Naive thymus-derived CD8-positive, alpha-beta T cell (primary cell): ENCODE measurements at regions not wholly inside any gene's neighbourhood (a gene's known extent, or its start where the extent isn't known, plus 50 kb on each side); places are given as distances from the start of the nearest gene placed in this dataset.

Experiments
- ATAC-seq, 2 donors: fragments of 150-1000 bp; cut with Tn5 transposase in 1 of 2; sonication (Bioruptor Pico), chemical (Tn5 transposase) in 1 of 2; 1 replicate in 1 of 2; 2 replicates in 1 of 2; pipeline ENCODE4 v1.10.0; 2021; ENCODE audit warnings: mild to moderate bottlenecking in 2 of 2, moderate library complexity in 2 of 2
- POLR2A ChIA-PET: fragments of 350-600 bp; sonication (Branson Sonifier 250); formaldehyde crosslinking; loops from one replicate; lab custom pipeline; 2021; ENCODE audit warnings: antibody characterized with exemption; lab: Charles Lee
- DNase-seq, 10 donors: peaks; one replicate each; pipeline versions ENCODE4 v3.0.0 to v3.0.0-alpha.2; 2020 to 2022
- H3K27ac Mint-ChIP-seq, 10 donors: one replicate each; pipeline ENCODE4 v1.8.0; 2020 to 2022; ENCODE audit warnings: mild to moderate bottlenecking in 10 of 10, mixed read lengths in 10 of 10, moderate library complexity in 4 of 10, inconsistent platforms in 1 of 10
- H3K27me3 Mint-ChIP-seq, 5 donors: one replicate each; pipeline ENCODE4 v1.8.0; 2021 to 2022; ENCODE audit warnings: mixed read lengths in 5 of 5
- H3K36me3 Mint-ChIP-seq, 3 donors: one replicate each; pipeline ENCODE4 v1.8.0; 2020 to 2022; ENCODE audit warnings: mixed read lengths in 3 of 3, mild to moderate bottlenecking in 2 of 3, inconsistent platforms in 1 of 3
- H3K4me1 Mint-ChIP-seq, 4 donors: one replicate each; pipeline ENCODE4 v1.8.0; 2021 to 2022; ENCODE audit warnings: mixed read lengths in 4 of 4
- H3K4me3 Mint-ChIP-seq, 10 donors: one replicate each; pipeline ENCODE4 v1.8.0; 2020 to 2022; ENCODE audit warnings: mild to moderate bottlenecking in 10 of 10, mixed read lengths in 10 of 10, moderate library complexity in 6 of 10, inconsistent platforms in 1 of 10
- H3K9me3 Mint-ChIP-seq, 9 donors: one replicate each; pipeline ENCODE4 v1.8.0; 2020 to 2022; ENCODE audit warnings: mixed read lengths in 9 of 9, mild to moderate bottlenecking in 3 of 9, inconsistent platforms in 1 of 9, moderate library complexity in 1 of 9

- Mint-ChIP-seq H3K9me3 (no peaks in the 10 kb centered on the region), H3K4me1 (peaks cover 15 to 41% (median 27%) of the 10 kb centered on the region in 4 donors), H3K36me3 (no peaks in the 10 kb centered on the region), H3K4me3 (no peak overlapping the region), H3K27me3 (no peaks in the 10 kb centered on the region), H3K27ac (peak overlapping the region in 2 of 10 donors; percentile 18 to 39)
- DNase-seq = no peak
- POLR2A ChIA-PET = no interaction called here
- no peak for ATAC-seq
These were observed 55.6 kb downstream of the ZNF281 start for GRCh38 chr1:200354243-200354642.

- Mint-ChIP-seq H3K36me3 (no peaks in the 10 kb centered on the region), H3K27ac (peak overlapping the region in 9 of 10 donors; percentile 10 to 94 (median 80)), H3K27me3 (no peaks in the 10 kb centered on the region), H3K9me3 (no peaks in the 10 kb centered on the region), H3K4me1 (peaks cover 15 to 41% (median 27%) of the 10 kb centered on the region in 4 donors), H3K4me3 (peak overlapping the region in 6 of 10 donors; percentile 35 to 83 (median 58))
- ATAC-seq (no peak), DNase-seq (no peak)
- POLR2A ChIA-PET = no interaction called here
These were observed 56.6 kb downstream of the ZNF281 start for GRCh38 chr1:200353232-200353631.

DNA sequence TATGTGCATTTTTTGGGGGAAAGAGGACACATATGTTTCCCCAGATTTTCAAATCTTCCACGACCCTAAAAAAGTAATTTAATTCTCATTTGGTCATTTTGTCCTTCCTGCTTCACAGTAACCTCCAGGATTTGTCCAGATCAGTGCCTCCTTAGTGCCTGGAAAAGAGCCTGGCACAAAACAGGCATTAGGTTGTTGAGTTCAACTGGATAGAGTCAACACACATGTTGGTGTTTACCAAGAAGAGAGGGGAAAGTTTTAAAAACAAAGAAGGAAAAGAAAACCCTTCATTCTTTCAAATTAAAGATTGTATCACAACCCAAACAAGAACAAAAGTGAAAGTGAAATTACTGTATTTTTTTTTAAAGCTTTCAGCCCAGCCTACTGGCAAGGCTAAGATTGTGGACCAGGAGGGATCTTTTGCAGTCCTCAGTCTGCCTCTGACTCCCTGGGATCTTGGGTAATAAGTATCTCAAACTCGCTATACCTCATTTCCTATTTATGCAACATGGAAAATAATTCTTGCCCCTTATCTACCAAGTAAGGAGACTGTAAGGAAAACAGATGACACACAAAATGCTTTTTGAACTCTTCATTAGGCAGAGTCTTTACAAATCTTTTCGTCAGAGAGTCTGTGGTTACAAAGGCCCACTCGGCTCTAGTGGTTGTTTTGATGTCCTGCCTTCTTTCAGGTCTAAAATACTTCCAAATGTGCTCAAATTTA is 57.8 kb downstream of the ZNF281 start:
- H3K4me3 Mint-ChIP-seq = peak overlapping the region; percentile 64 to 83 (median 79)
- peak in 6 of 10 donors; percentile 6 to 52 (median 28) for DNase-seq
- POLR2A ChIA-PET = no interaction called here

GRCh38 chr1:200351425-200351824 is 58.4 kb downstream of the ZNF281 start:
- Mint-ChIP-seq H3K27me3 (no peaks in the 10 kb centered on the region), H3K4me1 (peaks cover 15 to 41% (median 27%) of the 10 kb centered on the region in 4 donors), H3K9me3 (no peaks in the 10 kb centered on the region), H3K27ac (peak overlapping the region; percentile 10 to 96 (median 90)), H3K36me3 (no peaks in the 10 kb centered on the region), H3K4me3 (peak overlapping the region; percentile 32 to 83 (median 76))
- POLR2A ChIA-PET = no interaction called here
- ATAC-seq (no peak), DNase-seq (no peak)

More for the DNA sequence above, 57.8 kb downstream of the ZNF281 start:
- peak overlapping the region; percentile 10 to 96 (median 90) for H3K27ac Mint-ChIP-seq
- H3K9me3 Mint-ChIP-seq = no peaks in the 10 kb centered on the region
- H3K27me3 Mint-ChIP-seq = no peaks in the 10 kb centered on the region
- no peaks in the 10 kb centered on the region for H3K36me3 Mint-ChIP-seq
- peak; percentile 81 to 86 for ATAC-seq
- peaks cover 15 to 41% (median 27%) of the 10 kb centered on the region in 4 donors for H3K4me1 Mint-ChIP-seq

- POLR2A ChIA-PET = no interaction called here
- no peak overlapping the region for H3K4me3 Mint-ChIP-seq
- H3K36me3 Mint-ChIP-seq = no peaks in the 10 kb centered on the region
- no peaks in the 10 kb centered on the region for H3K27me3 Mint-ChIP-seq
- H3K9me3 Mint-ChIP-seq = no peaks in the 10 kb centered on the region
- peaks cover 6 to 10% (median 7%) of the 10 kb centered on the region in 4 donors for H3K4me1 Mint-ChIP-seq
- no peak for DNase-seq
- no peak for ATAC-seq
- no peak overlapping the region for H3K27ac Mint-ChIP-seq
These were observed 63.1 kb downstream of the ZNF281 start for GRCh38 chr1:200346700-200347099.

GRCh38 chr1:200345520-200345919 is 64.3 kb downstream of the ZNF281 start:
- ATAC-seq = no peak
- Mint-ChIP-seq H3K27ac (no peak overlapping the region), H3K4me1 (peaks cover 0 to 3% (median 0%) of the 10 kb centered on the region in 4 donors), H3K36me3 (no peaks in the 10 kb centered on the region), H3K9me3 (no peaks in the 10 kb centered on the region), H3K4me3 (no peak overlapping the region), H3K27me3 (no peaks in the 10 kb centered on the region)
- POLR2A ChIA-PET = no interaction called here
- DNase-seq = no peak

- Mint-ChIP-seq H3K4me1 (peaks cover 0 to 3% (median 0%) of the 10 kb centered on the region in 4 donors), H3K9me3 (no peaks in the 10 kb centered on the region), H3K4me3 (no peak overlapping the region), H3K36me3 (no peaks in the 10 kb centered on the region), H3K27me3 (no peaks in the 10 kb centered on the region), H3K27ac (peak overlapping the region in 1 of 10 donors; percentile 80)
- POLR2A ChIA-PET = no interaction called here
- DNase-seq = no peak
- ATAC-seq = no peak
These were observed 66.0 kb downstream of the ZNF281 start for GRCh38 chr1:200343874-200344273.

DNA sequence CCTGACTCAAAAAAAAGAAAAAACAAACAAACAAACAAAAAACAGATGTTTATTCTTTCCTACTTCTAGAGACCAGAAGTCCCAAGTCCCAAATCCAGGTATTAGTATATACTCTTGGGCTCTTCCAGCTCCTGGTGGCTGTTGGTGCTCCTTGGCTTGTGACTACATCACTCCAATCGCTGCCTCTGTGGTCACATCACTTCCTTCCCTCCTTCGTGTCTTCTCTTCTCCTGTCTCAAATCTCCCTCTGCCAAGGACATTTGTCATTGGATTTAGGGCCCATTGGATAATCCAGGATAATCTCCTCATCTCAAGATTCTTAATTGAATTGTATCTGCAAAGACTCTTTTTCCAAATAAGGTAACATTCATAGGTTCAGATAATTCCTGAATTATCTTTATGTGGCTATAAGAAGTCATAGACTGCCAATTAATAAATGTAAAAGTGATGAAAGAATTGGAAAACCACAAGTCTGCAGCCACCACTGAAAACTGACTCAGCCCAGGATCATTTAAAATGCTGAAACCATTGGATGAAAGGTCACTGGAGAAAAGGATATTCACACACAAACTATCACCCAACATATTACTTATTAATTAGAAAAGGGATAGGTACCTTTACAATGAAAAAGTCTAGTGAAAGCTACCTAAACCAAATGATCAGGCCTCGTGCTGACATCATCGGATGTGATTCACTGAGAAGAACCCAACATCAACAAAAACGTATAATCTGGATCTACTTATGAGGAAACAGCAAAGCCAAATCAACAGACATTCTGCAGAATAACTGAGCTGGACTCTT is 67.1 kb downstream of the ZNF281 start:
- no peak overlapping the region for H3K27ac Mint-ChIP-seq
- H3K4me1 Mint-ChIP-seq = peaks cover 4 to 14% (median 11%) of the 10 kb centered on the region in 4 donors
- no peaks in the 10 kb centered on the region for H3K36me3 Mint-ChIP-seq
- no peaks in the 10 kb centered on the region for H3K27me3 Mint-ChIP-seq
- no peaks in the 10 kb centered on the region for H3K9me3 Mint-ChIP-seq
- POLR2A ChIA-PET = no interaction called here
- DNase-seq (no peak), ATAC-seq (no peak)
- no peak overlapping the region for H3K4me3 Mint-ChIP-seq

DNA sequence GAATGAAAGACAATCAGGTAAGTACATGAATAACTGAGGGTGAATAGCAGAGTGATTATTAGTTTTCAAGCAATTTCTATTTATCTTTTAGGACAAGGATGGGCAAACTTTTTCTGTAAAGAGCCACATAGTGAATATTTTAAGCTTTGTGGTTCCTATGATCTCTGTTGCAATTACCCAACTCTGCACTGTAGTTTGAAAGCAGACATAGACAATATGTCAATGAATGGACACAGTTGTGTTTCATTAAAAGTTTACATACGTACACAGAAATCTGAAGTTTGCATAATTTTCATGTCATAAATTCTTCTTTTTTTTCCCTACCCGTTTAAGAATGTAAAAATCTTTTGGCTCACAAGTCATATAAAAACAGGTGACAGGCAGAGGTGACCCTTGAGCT is 71.4 kb downstream of the ZNF281 start:
- Mint-ChIP-seq H3K9me3 (peaks cover 0 to 2% (median 0%) of the 10 kb centered on the region in 9 donors), H3K27me3 (no peaks in the 10 kb centered on the region), H3K36me3 (no peaks in the 10 kb centered on the region), H3K4me3 (peak overlapping the region in 5 of 10 donors; percentile 4 to 53 (median 21)), H3K27ac (peak overlapping the region in 9 of 10 donors; percentile 18 to 80 (median 72)), H3K4me1 (peaks cover 12 to 30% (median 24%) of the 10 kb centered on the region in 4 donors)
- no peak for DNase-seq
- no peak for ATAC-seq
- POLR2A ChIA-PET = interaction anchor here (1.5 kb wide), 1 partner anchor 25 kb away, joined by 3 read pairs; no protein-coding TSS in a partner anchor

DNA sequence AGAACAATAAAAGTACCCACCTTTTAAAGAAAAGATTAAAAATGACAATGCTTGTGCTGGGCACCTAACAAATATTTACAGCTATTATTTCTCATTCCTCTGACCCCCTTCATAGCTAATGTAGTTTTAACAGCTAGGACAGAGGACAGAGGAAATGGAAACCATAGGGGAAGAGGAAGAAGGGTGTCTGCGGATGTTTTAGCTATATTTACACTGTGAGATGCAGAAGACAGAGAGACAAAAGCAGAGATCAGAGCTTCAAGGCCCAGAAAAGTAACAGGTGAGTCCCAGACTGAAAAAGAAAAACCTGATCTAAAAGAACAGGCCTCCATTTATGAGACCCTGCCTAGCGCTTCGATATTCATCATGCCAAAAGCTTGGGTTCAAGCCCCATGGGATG is 72.0 kb downstream of the ZNF281 start:
- Mint-ChIP-seq H3K36me3 (no peaks in the 10 kb centered on the region), H3K27me3 (no peaks in the 10 kb centered on the region), H3K27ac (peak overlapping the region in 9 of 10 donors; percentile 10 to 83 (median 78)), H3K4me3 (peak overlapping the region in 7 of 10 donors; percentile 7 to 66 (median 54)), H3K9me3 (peaks cover 0 to 2% (median 0%) of the 10 kb centered on the region in 9 donors), H3K4me1 (peaks cover 12 to 30% (median 24%) of the 10 kb centered on the region in 4 donors)
- ATAC-seq (peak; percentile 42 to 49), DNase-seq (no peak)
- POLR2A ChIA-PET = interaction anchor here (0.6 to 1.5 kb wide), 2 partner anchors 25 to 373 kb away, joined by 3 read pairs; no protein-coding TSS in a partner anchor

DNA sequence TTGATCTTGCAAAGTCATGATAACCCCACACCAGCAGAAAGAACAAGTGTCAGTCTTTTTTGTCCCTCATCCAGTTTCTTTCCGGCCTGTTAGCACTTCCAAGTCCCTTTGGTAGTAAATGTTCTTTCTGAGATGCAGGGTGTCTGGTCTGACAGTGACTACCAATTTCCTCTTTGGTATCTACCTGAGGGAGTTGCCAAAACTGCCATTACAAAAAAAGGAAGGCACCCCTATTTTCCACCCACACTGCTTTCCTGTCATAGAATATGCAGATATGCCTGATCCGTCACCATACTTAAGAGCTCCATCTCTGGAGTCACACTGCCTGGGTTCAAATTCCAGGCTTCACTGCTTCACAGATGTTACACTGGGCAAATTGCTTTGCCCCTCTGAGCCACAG is 72.4 kb downstream of the ZNF281 start:
- Mint-ChIP-seq H3K36me3 (no peaks in the 10 kb centered on the region), H3K27ac (peak overlapping the region in 8 of 10 donors; percentile 10 to 83 (median 78)), H3K4me1 (peaks cover 12 to 30% (median 24%) of the 10 kb centered on the region in 4 donors), H3K9me3 (peaks cover 0 to 2% (median 0%) of the 10 kb centered on the region in 9 donors), H3K4me3 (peak overlapping the region in 7 of 10 donors; percentile 11 to 66 (median 54)), H3K27me3 (no peaks in the 10 kb centered on the region)
- peak in 1 of 2 donors; percentile 39 for ATAC-seq
- POLR2A ChIA-PET = interaction anchor here (0.6 to 1.5 kb wide), 2 partner anchors 26 to 372 kb away, joined by 3 read pairs; no protein-coding TSS in a partner anchor
- peak in 1 of 10 donors; percentile 4 for DNase-seq

- ATAC-seq (no peak), DNase-seq (no peak)
- POLR2A ChIA-PET = interaction anchor here (1.5 kb wide), 1 partner anchor 26 kb away, joined by 3 read pairs; no protein-coding TSS in a partner anchor
- Mint-ChIP-seq H3K4me1 (peaks cover 12 to 30% (median 24%) of the 10 kb centered on the region in 4 donors), H3K4me3 (peak overlapping the region in 4 of 10 donors; percentile 15 to 54 (median 26)), H3K27ac (peak overlapping the region in 7 of 10 donors; percentile 10 to 83 (median 79)), H3K27me3 (no peaks in the 10 kb centered on the region), H3K9me3 (peaks cover 0 to 2% (median 0%) of the 10 kb centered on the region in 9 donors), H3K36me3 (no peaks in the 10 kb centered on the region)
These were observed 72.9 kb downstream of the ZNF281 start for GRCh38 chr1:200336901-200337391.
